ENCODE measurements at regions not wholly inside any gene's neighbourhood (a gene's known extent, or its start where the extent isn't known, plus 50 kb on each side); places are given as distances from the start of the nearest gene placed in this dataset.

DNA sequence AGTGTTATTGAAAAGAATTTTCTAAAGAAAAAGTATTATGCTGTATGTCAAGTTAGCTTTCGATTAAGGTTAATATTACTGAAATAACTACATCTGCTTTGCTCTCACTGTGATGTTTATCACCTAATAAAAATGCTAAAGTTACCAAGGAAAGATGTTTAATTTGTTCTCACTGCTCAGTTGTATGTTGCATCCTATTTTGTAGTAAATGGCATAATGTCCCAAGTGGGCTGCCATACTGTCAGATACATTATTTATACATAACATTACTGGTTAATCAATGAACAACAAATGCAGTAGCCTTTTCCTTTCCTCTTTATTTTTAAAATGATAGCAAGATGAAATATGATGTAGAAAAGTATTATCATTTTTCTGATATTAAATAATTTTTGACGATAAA lies 226.3 kb upstream of the DACH1 start:
- no peak for DNase-seq

DNA sequence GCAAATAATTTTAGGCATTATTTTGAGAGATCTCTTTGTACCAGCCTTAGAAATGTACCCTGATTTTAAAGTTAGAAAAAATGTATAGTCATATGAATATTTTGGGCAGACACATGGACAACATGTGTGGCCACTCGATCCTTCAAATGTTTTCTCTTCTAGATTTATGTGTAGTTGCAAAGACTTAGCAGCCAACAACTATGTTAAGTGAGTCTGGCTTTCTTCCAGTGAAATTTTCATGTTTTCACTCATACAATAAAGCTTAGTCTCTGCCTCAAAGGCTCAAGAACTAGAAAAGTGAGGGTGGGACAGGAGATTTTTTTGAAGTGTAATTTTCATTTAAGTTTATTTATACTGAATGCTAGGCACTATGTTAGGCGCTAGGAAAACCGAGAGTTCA lies 207.7 kb upstream of the DACH1 start:
- no peak for DNase-seq

DNA sequence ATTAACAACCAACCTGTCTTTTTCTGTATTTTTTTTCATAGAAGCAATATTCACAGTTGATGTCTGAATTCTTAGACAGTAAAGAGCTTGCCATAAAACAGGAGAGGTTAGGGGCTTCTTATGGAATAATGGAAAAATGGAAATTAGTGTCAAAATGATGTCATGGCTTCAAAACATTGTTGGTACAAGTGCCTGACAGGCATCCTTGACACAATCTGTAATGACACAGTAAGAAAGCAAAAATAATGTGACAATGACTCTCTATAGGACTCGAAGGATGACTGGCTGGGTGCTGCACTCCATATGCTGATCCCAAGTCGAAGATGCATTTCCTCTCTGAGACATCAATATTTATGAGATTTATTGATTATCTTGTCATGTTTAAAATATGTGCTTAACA lies 205.3 kb upstream of the DACH1 start:
- no peak for DNase-seq

DNA sequence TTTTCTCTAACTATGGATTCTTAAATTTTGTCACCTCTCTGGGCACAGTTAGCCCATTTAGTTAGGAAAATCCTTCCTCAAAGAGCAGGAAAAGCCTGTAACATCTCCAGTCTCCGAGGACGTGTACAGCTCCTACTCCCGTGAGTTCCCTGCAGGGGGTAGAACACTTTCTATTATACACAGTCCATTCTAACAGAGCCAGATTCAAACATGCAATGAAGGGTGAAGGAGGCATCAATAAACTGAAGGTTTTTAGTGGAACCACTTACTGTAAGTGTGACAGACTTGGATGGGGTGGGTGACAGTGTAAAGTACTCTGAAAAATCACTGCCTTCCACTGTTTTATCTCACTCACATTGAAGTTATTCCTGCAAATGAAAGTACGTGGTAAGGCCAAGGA lies 204.7 kb upstream of the DACH1 start:
- DNase-seq = no peak

- no peak for DNase-seq
These were observed 195.6 kb upstream of the DACH1 start for GRCh38 chr13:72062566-72062965.

- DNase-seq = no peak
These were observed 194.6 kb upstream of the DACH1 start for GRCh38 chr13:72061613-72062012.

DNA sequence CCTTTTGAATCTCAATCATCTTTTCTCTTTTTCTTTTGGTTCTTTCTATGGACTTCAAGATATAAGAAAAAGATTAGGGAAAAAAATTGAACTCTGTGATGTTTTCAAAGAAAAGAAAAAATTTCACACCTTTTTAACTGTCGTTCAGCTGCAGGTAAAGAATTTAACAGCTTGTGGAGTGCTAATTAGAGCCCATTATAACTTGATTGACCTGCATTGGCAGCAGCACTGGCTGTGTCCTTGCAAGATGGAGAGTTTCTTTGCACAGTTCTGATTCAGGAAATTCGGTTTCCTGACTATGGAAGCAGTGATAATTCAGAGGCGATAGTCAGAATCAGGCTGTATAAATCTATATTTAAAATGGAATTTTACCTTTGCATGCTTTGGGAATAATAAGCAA lies 183.2 kb upstream of the DACH1 start:
- no peak for DNase-seq

- DNase-seq = no peak
These were observed 176.4 kb upstream of the DACH1 start for GRCh38 chr13:72043366-72043765.

GRCh38 chr13:72041165-72041564 lies 174.2 kb upstream of the DACH1 start:
- DNase-seq = no peak

GRCh38 chr13:72039126-72039525 lies 172.1 kb upstream of the DACH1 start:
- no peak for DNase-seq

DNA sequence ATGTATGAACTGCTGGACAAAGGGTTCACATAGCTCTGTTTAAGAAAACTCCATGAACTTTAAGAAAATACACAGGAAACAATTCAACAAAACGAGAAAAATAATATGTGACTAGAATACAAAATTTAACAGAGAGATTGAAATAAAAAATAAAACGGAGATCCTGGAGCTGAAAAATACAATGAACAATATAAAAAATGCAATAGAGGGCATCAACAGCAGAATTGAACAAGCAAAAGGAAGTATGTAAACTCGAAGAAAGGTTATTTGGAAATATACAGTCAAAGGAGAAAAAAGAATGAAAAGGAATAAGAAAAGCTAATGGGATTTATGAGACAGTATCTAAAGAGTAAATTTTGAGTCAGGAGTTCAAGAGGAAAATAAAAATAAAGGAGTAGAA lies 163.0 kb upstream of the DACH1 start:
- no peak for DNase-seq

DNA sequence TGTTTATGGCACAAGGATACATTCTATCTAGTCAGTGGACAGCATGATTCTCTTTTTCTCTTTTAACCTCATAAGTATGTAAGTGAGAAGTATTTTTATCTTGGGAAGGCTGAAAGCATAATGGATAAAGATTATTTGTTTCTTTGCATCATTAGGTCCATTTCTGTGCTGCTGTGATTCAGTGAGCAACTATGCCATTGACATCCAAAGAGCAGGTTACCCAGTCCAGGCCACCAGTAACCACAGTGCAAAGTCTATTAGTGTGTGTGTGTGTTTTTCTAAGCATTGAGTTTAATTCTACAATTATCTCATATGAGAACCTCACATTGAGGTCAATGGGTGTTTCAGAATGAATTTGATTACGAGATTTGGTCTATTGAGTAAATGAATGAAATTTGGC lies 158.8 kb upstream of the DACH1 start:
- DNase-seq = no peak

DNA sequence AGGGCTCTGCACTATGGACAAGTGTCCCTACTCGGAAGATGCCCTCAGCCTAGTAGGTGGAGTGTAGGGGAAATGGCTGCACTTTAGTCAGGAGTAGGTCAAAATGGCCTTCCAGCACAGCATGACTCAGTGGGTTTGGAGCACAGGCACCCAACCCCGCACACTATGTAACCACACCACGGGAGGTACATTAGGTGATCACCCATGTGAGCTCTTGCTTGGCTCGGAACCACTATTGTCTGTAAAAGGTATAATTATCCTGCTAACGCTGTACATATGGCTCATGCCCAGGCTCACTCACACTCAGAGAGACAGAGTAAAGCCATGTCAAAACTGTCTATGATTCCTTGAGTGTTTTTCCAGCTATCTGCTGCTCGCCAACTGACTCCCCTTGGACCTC lies 156.9 kb upstream of the DACH1 start:
- no peak for DNase-seq

DNA sequence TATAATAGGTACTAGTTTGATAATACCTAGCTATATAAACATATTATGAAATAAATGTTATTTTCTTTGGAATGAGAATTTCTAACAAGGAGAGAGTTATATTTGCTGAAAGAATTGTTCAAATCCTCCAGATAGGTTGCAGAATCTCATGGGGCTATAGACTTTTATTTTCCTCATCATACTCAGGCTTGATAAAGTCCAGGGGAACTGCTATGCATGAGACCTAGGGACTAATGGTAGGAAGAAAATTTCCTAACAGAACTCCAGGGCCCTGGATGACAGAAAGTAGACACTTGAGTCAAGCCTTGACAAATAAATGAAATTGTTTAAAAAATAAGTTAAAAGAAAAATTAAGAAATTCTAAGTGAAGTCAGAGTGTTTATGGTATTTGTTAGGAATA lies 138.5 kb upstream of the DACH1 start:
- DNase-seq = no peak

GRCh38 chr13:72004784-72005374 lies 137.9 kb upstream of the DACH1 start:
- no peak for DNase-seq

GRCh38 chr13:72004246-72004645 lies 137.2 kb upstream of the DACH1 start:
- DNase-seq = no peak

- no peak for DNase-seq
These were observed 131.2 kb upstream of the DACH1 start for GRCh38 chr13:71998223-71998622.

GRCh38 chr13:71979616-71980015 lies 112.6 kb upstream of the DACH1 start:
- no peak for DNase-seq

- no peak for DNase-seq
These were observed 110.0 kb upstream of the DACH1 start for GRCh38 chr13:71977028-71977427.

DNA sequence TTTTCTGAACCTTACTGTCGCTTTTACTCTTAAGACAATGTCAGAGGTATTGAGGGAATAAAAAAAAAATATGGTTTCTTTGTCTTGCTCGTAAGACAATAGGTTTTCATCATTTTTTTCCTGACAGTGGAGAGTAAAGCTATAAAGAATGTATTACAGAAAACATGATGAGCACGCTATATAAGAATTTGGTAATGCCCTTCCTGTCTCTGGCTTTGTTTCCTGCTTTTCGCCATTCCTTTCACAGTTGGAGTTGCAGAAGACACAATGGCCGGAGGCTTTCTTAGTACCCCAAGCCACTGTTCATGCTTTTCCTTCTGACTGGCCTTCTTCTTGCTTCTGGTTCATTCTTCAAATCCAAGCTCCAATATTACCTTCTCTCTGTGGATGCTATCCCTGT lies 101.0 kb upstream of the DACH1 start:
- no peak for DNase-seq

- no peak for DNase-seq
These were observed 97.6 kb upstream of the DACH1 start for GRCh38 chr13:71964491-71965100.

- DNase-seq = no peak
These were observed 95.7 kb upstream of the DACH1 start for GRCh38 chr13:71962735-71963134.

- DNase-seq = no peak
These were observed 95.1 kb upstream of the DACH1 start for GRCh38 chr13:71962126-71962525.

GRCh38 chr13:71949441-71949840 lies 82.4 kb upstream of the DACH1 start:
- no peak for DNase-seq

DNA sequence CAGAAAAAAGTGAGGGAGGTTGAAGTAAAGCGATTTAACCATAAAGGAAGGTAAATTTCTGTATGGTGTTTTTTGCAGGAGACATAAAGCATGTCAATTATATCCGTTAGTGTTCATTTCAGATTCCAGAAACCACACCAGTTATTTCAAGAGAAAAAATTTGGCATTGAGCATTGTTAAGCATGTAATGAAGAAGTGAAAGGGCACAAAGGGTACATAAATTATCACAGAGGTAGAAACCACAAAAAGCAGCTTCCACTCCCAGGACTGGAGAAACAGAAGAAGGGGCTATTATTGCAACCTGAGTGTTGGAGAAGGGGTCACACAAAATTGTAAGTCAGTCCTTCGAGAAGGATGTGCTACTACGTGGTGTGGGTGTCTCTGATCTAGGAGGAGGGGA lies 72.2 kb upstream of the DACH1 start:
- DNase-seq = no peak

All from stimulated activated CD4-positive, alpha-beta T cell treated with anti-CD3 and anti-CD28 coated beads, Interleukin-4, amount 100 ng/mL, for 4 hours (primary cell).